T-cell (primary cell): ENCODE measurements at regions not wholly inside any gene's neighbourhood (a gene's known extent, or its start where the extent isn't known, plus 50 kb on each side); places are given as distances from the start of the nearest gene placed in this dataset.

ENCODE experiments used
- ATAC-seq, 4 experiments: fragments of 200-7000 bp in 3 of 4; fragments of 150-1000 bp in 1 of 4; cut with Tn5 transposase; replicated peaks in 1 of 4; 1 replicate in 3 of 4; 2 replicates in 1 of 4; pipeline ENCODE4 v1.10.0; 2021; ENCODE audit warnings: moderate library complexity in 3 of 4, mild to moderate bottlenecking in 2 of 4, moderate number of reproducible peaks in 1 of 4
- CTCF ChIA-PET, 2 donors: fragments of 300-600 bp; sonication (Branson Sonifier 250); formaldehyde crosslinking; loops; one replicate each; lab custom pipeline; 2022; ENCODE audit warnings: antibody characterized with exemption in 2 of 2; lab: Charles Lee
- POLR2A ChIA-PET, 2 donors: fragments of 300-600 bp; sonication (Branson Sonifier 250); formaldehyde crosslinking; loops; one replicate each; lab custom pipeline; 2022; ENCODE audit warnings: antibody characterized with exemption in 2 of 2; lab: Charles Lee
- DNase-seq, 35 experiments: peaks; one replicate each; pipeline versions ENCODE4 v3.0.0 to v3.0.0-alpha.2; 2013 to 2023
- H3K27ac ChIP-seq: one replicate; pipeline ENCODE4 v1.5.1; 2013; ENCODE audit warnings: low read length
- H3K27me3 ChIP-seq, 2 experiments: replicated peaks in 1 of 2; 1 replicate in 1 of 2; 2 replicates in 1 of 2; pipeline versions ENCODE4 v1.6.1 to v1.7.0; 2013; ENCODE audit warnings: low read length in 1 of 2, mixed read lengths in 1 of 2; ENCODE audit not compliant: control insufficient read depth in 2 of 2, insufficient read depth in 2 of 2; ENCODE audit errors: extremely low read depth in 1 of 2
- H3K36me3 ChIP-seq, 2 donors: 1 replicate in 1 of 2; 2 replicates in 1 of 2; pipeline versions ENCODE4 v1.6.1 to v1.7.0; 2013; ENCODE audit warnings: low read length in 1 of 2; ENCODE audit not compliant: control insufficient read depth in 2 of 2, insufficient read depth in 1 of 2; ENCODE audit errors: extremely low read depth in 1 of 2
- H3K4me1 ChIP-seq, 2 experiments: 1 replicate in 1 of 2; 2 replicates in 1 of 2; pipeline versions ENCODE4 v1.6.1 to v1.7.0; 2013; ENCODE audit warnings: low read length in 2 of 2, mixed read lengths in 1 of 2; ENCODE audit not compliant: insufficient read depth in 2 of 2, control insufficient read depth in 1 of 2; ENCODE audit errors: extremely low read depth in 1 of 2
- H3K4me3 ChIP-seq, 2 donors: 1 replicate in 1 of 2; 2 replicates in 1 of 2; pipeline versions ENCODE4 v1.5.1 to v1.7.0; 2013; ENCODE audit warnings: mild to moderate bottlenecking in 2 of 2, low read length in 1 of 2, moderate library complexity in 1 of 2; ENCODE audit not compliant: control insufficient read depth in 1 of 2; ENCODE audit errors: extremely low read depth in 1 of 2
- H3K9me3 ChIP-seq: 2 replicates; pipeline ENCODE4 v1.7.0; 2013
- H3K27ac Mint-ChIP-seq, 2 donors: one replicate each; pipeline ENCODE4 v1.8.0; 2020 to 2021; ENCODE audit warnings: mild to moderate bottlenecking in 2 of 2, mixed read lengths in 2 of 2
- H3K27me3 Mint-ChIP-seq, 2 donors: one replicate each; pipeline ENCODE4 v1.8.0; 2021 to 2022; ENCODE audit warnings: mixed read lengths in 2 of 2
- H3K36me3 Mint-ChIP-seq: one replicate; pipeline ENCODE4 v1.8.0; 2021; ENCODE audit warnings: mixed read lengths
- H3K4me1 Mint-ChIP-seq, 3 donors: one replicate each; pipeline ENCODE4 v1.8.0; 2020 to 2022; ENCODE audit warnings: mixed read lengths in 3 of 3, mild to moderate bottlenecking in 1 of 3
- H3K4me3 Mint-ChIP-seq, 3 donors: one replicate each; pipeline ENCODE4 v1.8.0; 2020 to 2022; ENCODE audit warnings: mild to moderate bottlenecking in 3 of 3, mixed read lengths in 3 of 3, moderate library complexity in 3 of 3
- H3K9me3 Mint-ChIP-seq, 3 donors: one replicate each; pipeline ENCODE4 v1.8.0; 2020 to 2022; ENCODE audit warnings: mixed read lengths in 3 of 3
- whole genome bisulfite sequencing: methylation state at CpG from one replicate; pipeline ENCODE4 v1.1.5; 2013; ENCODE audit warnings: missing lambda C conversion rate; ENCODE audit not compliant: insufficient coverage; 5-methylcytosine and 5-hydroxymethylcytosine counted together

DNA sequence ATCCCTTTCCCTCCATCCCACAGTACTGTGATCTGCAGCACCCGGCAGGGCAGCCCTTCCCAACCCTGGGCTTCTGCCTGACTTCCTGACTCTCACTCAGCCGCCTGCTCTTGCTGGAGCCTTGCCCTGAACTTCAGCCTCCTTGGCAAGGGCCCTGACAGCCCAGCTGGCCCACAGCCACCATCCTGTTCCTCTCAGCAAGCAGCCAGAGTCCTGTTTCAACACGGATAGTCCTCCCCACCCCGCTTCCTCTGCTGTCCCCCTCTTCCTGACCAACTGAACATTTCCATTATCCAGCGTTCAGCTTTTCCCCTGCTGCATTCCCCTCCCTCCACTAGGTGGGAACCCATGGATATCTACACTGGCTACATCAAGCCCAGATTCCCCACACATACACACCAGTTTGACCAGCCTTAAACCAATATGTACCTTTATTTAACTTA lies 74.0 kb upstream of the MDM1 start:
- ChIA-PET CTCF (no interaction called here), POLR2A (no interaction called here)
- DNase-seq: no peak
- Mint-ChIP-seq H3K9me3 (no peaks in the 10 kb centered on the region), H3K27me3 (no peaks in the 10 kb centered on the region), H3K36me3 (no peaks in the 10 kb centered on the region), H3K4me1 (peaks cover 11 to 22% (median 20%) of the 10 kb centered on the region in 3 donors), H3K27ac (no peak overlapping the region), H3K4me3 (no peak overlapping the region)
- no peak overlapping the region for H3K27ac ChIP-seq
- H3K36me3 ChIP-seq: no peaks in the 10 kb centered on the region
- 62% methylated on average over 5 of the region's 5 CpGs for WGBS
- no peaks in the 10 kb centered on the region for H3K9me3 ChIP-seq
- peaks cover 2 to 7% of the 10 kb centered on the region in 2 experiments for H3K4me1 ChIP-seq
- H3K27me3 ChIP-seq: no peaks in the 10 kb centered on the region
- no peak for ATAC-seq
- H3K4me3 ChIP-seq: no peak overlapping the region

DNA sequence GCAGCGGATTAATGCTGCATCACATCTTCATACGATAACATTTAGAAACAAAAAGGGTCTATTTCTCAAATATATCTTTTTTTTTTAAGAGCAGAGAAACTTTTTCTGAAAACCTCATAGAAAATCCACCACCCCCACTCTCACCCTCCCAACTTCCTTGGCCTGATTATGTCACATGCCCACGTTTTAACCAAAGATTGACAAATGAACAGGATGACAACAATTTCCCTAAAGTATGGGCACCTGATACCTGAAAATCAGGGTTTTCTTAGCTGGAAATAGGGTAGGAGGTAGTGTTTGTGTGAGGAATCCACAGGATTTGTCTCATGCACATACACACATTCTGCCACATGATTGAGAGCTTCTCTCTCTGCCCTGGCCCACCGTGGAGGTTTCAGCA lies 74.7 kb upstream of the MDM1 start:
- H3K36me3 Mint-ChIP-seq: no peaks in the 10 kb centered on the region
- ChIA-PET POLR2A (no interaction called here), CTCF (no interaction called here)
- H3K27me3 Mint-ChIP-seq: no peaks in the 10 kb centered on the region
- Histone ChIP-seq H3K27me3 (no peaks in the 10 kb centered on the region), H3K4me1 (peaks cover 2 to 7% of the 10 kb centered on the region in 2 experiments), H3K27ac (no peak overlapping the region), H3K9me3 (no peaks in the 10 kb centered on the region), H3K4me3 (no peak overlapping the region), H3K36me3 (no peaks in the 10 kb centered on the region)
- ATAC-seq (no peak), DNase-seq (no peak)
- no peak overlapping the region for H3K27ac Mint-ChIP-seq
- 78% methylated on average over 2 of the region's 4 CpGs for WGBS
- H3K9me3 Mint-ChIP-seq: no peaks in the 10 kb centered on the region
- no peak overlapping the region for H3K4me3 Mint-ChIP-seq
- peaks cover 11 to 22% (median 20%) of the 10 kb centered on the region in 3 donors for H3K4me1 Mint-ChIP-seq

DNA sequence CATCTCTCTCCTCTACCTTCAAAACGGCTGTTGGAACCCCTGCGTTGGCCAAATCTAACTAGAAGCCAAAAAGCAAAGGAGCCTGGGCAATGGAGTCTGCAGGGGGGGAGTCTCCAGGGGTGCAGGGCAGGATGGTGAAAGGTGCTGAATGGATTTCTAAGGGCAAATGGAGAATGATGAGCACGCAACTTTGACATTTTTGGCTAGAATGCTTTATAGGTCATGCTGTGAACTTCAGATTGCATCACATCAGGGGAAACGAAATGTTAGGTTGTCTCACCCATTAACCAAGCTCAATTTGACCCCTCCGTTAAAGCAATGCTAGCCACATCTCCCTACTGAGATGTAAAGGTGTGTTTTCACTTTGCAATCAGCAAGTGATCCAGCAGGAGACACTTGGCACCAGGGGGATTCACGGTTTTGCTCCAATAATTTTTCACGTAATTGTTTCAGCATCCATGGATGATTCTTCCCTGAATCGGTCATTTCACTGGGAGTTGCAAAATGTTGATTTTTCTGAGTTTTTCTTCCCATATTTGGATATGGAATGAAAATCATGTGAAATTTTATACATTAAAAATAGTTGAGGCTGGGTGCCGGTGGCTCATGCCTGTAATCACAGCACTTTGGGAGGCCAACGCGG lies 78.0 kb upstream of the MDM1 start:
- Histone ChIP-seq H3K4me3 (no peak overlapping the region), H3K27ac (no peak overlapping the region), H3K27me3 (no peaks in the 10 kb centered on the region), H3K9me3 (no peaks in the 10 kb centered on the region), H3K36me3 (no peaks in the 10 kb centered on the region), H3K4me1 (peaks cover 0 to 3% of the 10 kb centered on the region in 2 experiments)
- no peaks in the 10 kb centered on the region for H3K36me3 Mint-ChIP-seq
- POLR2A ChIA-PET: no interaction called here
- 100% methylated on average over 4 of the region's 11 CpGs for WGBS
- H3K4me3 Mint-ChIP-seq: no peak overlapping the region
- CTCF ChIA-PET: interaction anchor here in 1 of 2 donors (0.7 kb wide), 1 partner anchor 25 kb away, joined by 3 read pairs; no protein-coding TSS in a partner anchor
- H3K27me3 Mint-ChIP-seq: no peaks in the 10 kb centered on the region
- no peak for DNase-seq
- no peaks in the 10 kb centered on the region for H3K9me3 Mint-ChIP-seq
- H3K4me1 Mint-ChIP-seq: peaks cover 7 to 13% (median 10%) of the 10 kb centered on the region in 3 donors
- no peak for ATAC-seq
- no peak overlapping the region for H3K27ac Mint-ChIP-seq

DNA sequence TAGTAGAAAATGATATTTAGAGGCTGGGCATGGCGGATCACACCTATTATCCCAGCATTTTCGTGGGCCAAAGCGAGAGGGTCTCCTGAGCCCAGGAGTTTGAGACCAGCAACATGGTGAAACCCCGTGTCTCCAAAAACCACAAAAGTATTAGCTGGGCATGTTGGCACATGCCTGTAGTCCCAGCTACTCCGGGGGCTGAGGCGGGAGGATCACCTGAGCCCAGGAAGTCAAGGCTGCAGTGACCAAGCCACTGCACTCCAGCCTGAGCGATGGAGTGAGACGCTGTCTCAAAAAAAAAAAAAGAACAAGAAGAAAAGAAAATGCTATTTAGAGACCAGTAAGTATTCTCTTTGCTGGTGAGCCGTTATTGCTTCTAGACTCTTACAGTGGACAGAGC lies 79.2 kb upstream of the MDM1 start:
- Mint-ChIP-seq H3K27me3 (no peaks in the 10 kb centered on the region), H3K9me3 (no peaks in the 10 kb centered on the region), H3K36me3 (no peaks in the 10 kb centered on the region), H3K27ac (no peak overlapping the region), H3K4me1 (peaks cover 4 to 10% (median 6%) of the 10 kb centered on the region in 3 donors), H3K4me3 (no peak overlapping the region)
- ATAC-seq (no peak), DNase-seq (no peak)
- WGBS: 95% methylated on average over 6 of the region's 9 CpGs
- H3K27me3 ChIP-seq: no peaks in the 10 kb centered on the region
- no peak overlapping the region for H3K27ac ChIP-seq
- no peaks in the 10 kb centered on the region for H3K4me1 ChIP-seq
- CTCF ChIA-PET: no interaction called here
- H3K36me3 ChIP-seq: no peaks in the 10 kb centered on the region
- no peak overlapping the region for H3K4me3 ChIP-seq
- no peaks in the 10 kb centered on the region for H3K9me3 ChIP-seq
- POLR2A ChIA-PET: no interaction called here

DNA sequence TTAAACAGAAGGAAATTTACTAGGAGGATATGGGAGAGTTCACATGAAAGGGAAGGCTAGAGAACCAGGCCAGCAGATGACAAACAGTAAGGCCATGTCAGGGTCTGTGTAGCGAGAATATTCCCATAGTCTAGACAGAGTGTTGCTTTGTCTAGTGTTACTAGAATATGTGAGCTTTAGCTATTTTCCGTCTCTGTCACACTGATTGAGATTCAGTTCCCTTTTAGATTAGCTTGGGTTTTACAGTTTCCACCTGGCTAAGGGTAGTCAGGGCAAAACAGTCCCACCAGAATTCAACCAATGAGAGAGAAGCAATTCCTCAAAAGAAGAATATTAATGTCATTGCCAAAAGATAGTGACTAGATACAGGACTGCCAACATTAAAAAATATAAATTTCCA lies 82.8 kb upstream of the MDM1 start:
- H3K27ac Mint-ChIP-seq: no peak overlapping the region
- H3K27me3 Mint-ChIP-seq: no peaks in the 10 kb centered on the region
- no peaks in the 10 kb centered on the region for H3K36me3 ChIP-seq
- H3K27ac ChIP-seq: no peak overlapping the region
- ATAC-seq: no peak
- no peak overlapping the region for H3K4me3 ChIP-seq
- CTCF ChIA-PET: no interaction called here
- H3K4me1 Mint-ChIP-seq: peaks cover 3 to 17% (median 12%) of the 10 kb centered on the region in 3 donors
- WGBS: 86% methylated on average over 1 of the region's 2 CpGs
- H3K36me3 Mint-ChIP-seq: no peaks in the 10 kb centered on the region
- H3K4me3 Mint-ChIP-seq: no peak overlapping the region
- no peaks in the 10 kb centered on the region for H3K9me3 ChIP-seq
- H3K4me1 ChIP-seq: peaks cover 0 to 7% of the 10 kb centered on the region in 2 experiments
- H3K9me3 Mint-ChIP-seq: no peaks in the 10 kb centered on the region
- no peak for DNase-seq
- H3K27me3 ChIP-seq: no peaks in the 10 kb centered on the region
- POLR2A ChIA-PET: interaction anchor here in 1 of 2 donors (0.5 to 0.6 kb wide), 2 partner anchors 247 to 343 kb away, joined by 4 to 5 read pairs; no protein-coding TSS in a partner anchor

DNA sequence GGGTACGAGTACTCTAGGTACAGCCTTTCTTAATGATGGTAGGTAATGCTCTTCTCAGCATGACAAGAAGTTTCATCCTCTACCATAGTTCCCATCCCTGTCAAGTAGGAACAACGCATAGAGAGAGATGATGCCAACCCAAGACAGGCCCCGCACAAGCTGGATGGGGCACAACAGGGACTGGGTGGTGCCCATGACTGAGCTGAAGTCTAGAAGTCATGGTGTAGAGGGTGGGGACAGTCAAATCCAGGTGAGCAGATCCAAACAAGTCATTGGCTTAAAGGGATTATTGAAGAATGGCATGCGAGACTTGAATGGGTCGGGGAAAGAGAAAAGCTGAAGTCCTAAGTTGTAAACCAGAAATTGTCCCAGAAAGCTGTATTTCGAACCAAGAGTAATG lies 84.2 kb upstream of the MDM1 start:
- no peak overlapping the region for H3K4me3 Mint-ChIP-seq
- no peaks in the 10 kb centered on the region for H3K36me3 ChIP-seq
- ATAC-seq (no peak), DNase-seq (no peak)
- 100% methylated on average over 3 of the region's 6 CpGs for WGBS
- H3K4me1 ChIP-seq: peaks cover 0 to 18% of the 10 kb centered on the region in 2 experiments
- H3K4me1 Mint-ChIP-seq: peaks cover 10 to 30% (median 12%) of the 10 kb centered on the region in 3 donors
- no peak overlapping the region for H3K27ac ChIP-seq
- no peaks in the 10 kb centered on the region for H3K36me3 Mint-ChIP-seq
- H3K4me3 ChIP-seq: no peak overlapping the region
- no peaks in the 10 kb centered on the region for H3K9me3 ChIP-seq
- no peak overlapping the region for H3K27ac Mint-ChIP-seq
- H3K27me3 ChIP-seq: no peaks in the 10 kb centered on the region
- POLR2A ChIA-PET: interaction anchor here in 1 of 2 donors (0.5 kb wide), 1 partner anchor 51 kb away, joined by 3 read pairs; no protein-coding TSS in a partner anchor
- CTCF ChIA-PET: no interaction called here
- no peaks in the 10 kb centered on the region for H3K27me3 Mint-ChIP-seq
- no peaks in the 10 kb centered on the region for H3K9me3 Mint-ChIP-seq
